CD4-positive, alpha-beta memory T cell (primary cell): ENCODE measurements at regions not wholly inside any gene's neighbourhood (a gene's known extent, or its start where the extent isn't known, plus 50 kb on each side); places are given as distances from the start of the nearest gene placed in this dataset.

Experiments
- CTCF ChIA-PET: fragments of 350-600 bp; sonication (Branson Sonifier 250); formaldehyde crosslinking; loops from one replicate; lab custom pipeline; 2021; ENCODE audit warnings: inconsistent platforms; ENCODE audit not compliant: partially characterized antibody; lab: Charles Lee
- POLR2A ChIA-PET: fragments of 350-600 bp; sonication (Branson Sonifier 250); formaldehyde crosslinking; loops from one replicate; lab custom pipeline; 2021; ENCODE audit not compliant: partially characterized antibody; lab: Charles Lee
- DNase-seq, 5 donors: peaks; one replicate each; pipeline versions ENCODE4 v3.0.0 to v3.0.0-alpha.2; 2020 to 2022; ENCODE audit warnings: mixed read lengths in 1 of 5
- H3K27ac ChIP-seq: one replicate; pipeline ENCODE4 v1.7.0; 2013; ENCODE audit warnings: low read depth, low read length
- H3K27me3 ChIP-seq: 2 replicates; pipeline ENCODE4 v1.7.0; 2013; ENCODE audit warnings: mild to moderate bottlenecking, low read length, moderate library complexity; ENCODE audit not compliant: insufficient read depth
- H3K36me3 ChIP-seq: 2 replicates; pipeline ENCODE4 v1.7.0; 2013; ENCODE audit warnings: mild to moderate bottlenecking, low read length, moderate library complexity; ENCODE audit not compliant: insufficient read depth
- H3K4me1 ChIP-seq: 2 replicates; pipeline ENCODE4 v1.7.0; 2013; ENCODE audit warnings: mild to moderate bottlenecking, low read length, moderate library complexity; ENCODE audit not compliant: insufficient read depth
- H3K4me3 ChIP-seq, 2 donors: one replicate each; pipeline ENCODE4 v1.7.0; 2013; ENCODE audit warnings: low read length in 2 of 2, mild to moderate bottlenecking in 1 of 2
- H3K9me3 ChIP-seq, 2 donors: one replicate each; pipeline ENCODE4 v1.7.0; 2013; ENCODE audit warnings: low read length in 2 of 2, control low read depth in 1 of 2; ENCODE audit not compliant: control insufficient read depth in 1 of 2
- H3K27ac Mint-ChIP-seq, 7 donors: one replicate each; pipeline ENCODE4 v1.8.0; 2020 to 2021; ENCODE audit warnings: mixed read lengths in 7 of 7, mild to moderate bottlenecking in 6 of 7, inconsistent platforms in 3 of 7, moderate library complexity in 3 of 7
- H3K27me3 Mint-ChIP-seq, 2 donors: one replicate each; pipeline ENCODE4 v1.8.0; 2020 to 2021; ENCODE audit warnings: mixed read lengths in 2 of 2
- H3K36me3 Mint-ChIP-seq, 2 donors: one replicate each; pipeline ENCODE4 v1.8.0; 2020 to 2021; ENCODE audit warnings: mixed read lengths in 2 of 2, inconsistent platforms in 1 of 2, mild to moderate bottlenecking in 1 of 2
- H3K4me1 Mint-ChIP-seq, 4 donors: one replicate each; pipeline ENCODE4 v1.8.0; 2020 to 2021; ENCODE audit warnings: mixed read lengths in 4 of 4, mild to moderate bottlenecking in 1 of 4
- H3K4me3 Mint-ChIP-seq, 8 donors: one replicate each; pipeline ENCODE4 v1.8.0; 2020 to 2021; ENCODE audit warnings: mixed read lengths in 8 of 8, mild to moderate bottlenecking in 7 of 8, moderate library complexity in 6 of 8, inconsistent platforms in 3 of 8
- H3K9me3 Mint-ChIP-seq, 8 donors: one replicate each; pipeline ENCODE4 v1.8.0; 2020 to 2021; ENCODE audit warnings: mixed read lengths in 8 of 8, mild to moderate bottlenecking in 5 of 8, inconsistent platforms in 3 of 8, moderate library complexity in 1 of 8
- intact Hi-C: fragments of 100-400 bp; cut with micrococcal nuclease; formaldehyde crosslinking; loops from one replicate; pipeline ENCODE4 v1.15.1; 2023

- Histone ChIP-seq H3K36me3 (no peaks in the 10 kb centered on the region), H3K27me3 (no peaks in the 10 kb centered on the region), H3K27ac (no peak overlapping the region), H3K9me3 (no peaks in the 10 kb centered on the region), H3K4me3 (no peak overlapping the region), H3K4me1 (no peaks in the 10 kb centered on the region)
- H3K9me3 Mint-ChIP-seq = no peaks in the 10 kb centered on the region
- ChIA-PET CTCF (no interaction called here), POLR2A (no interaction called here)
- intact Hi-C loops = no loop called here
- no peaks in the 10 kb centered on the region for H3K36me3 Mint-ChIP-seq
- no peak overlapping the region for H3K4me3 Mint-ChIP-seq
- no peaks in the 10 kb centered on the region for H3K4me1 Mint-ChIP-seq
- H3K27ac Mint-ChIP-seq = no peak overlapping the region
- no peak for DNase-seq
- H3K27me3 Mint-ChIP-seq = peaks cover 2 to 4% of the 10 kb centered on the region in 2 donors
Measured at GRCh38 chr16:54422159-54422558, 135.6 kb upstream of the IRX3 start.

GRCh38 chr16:54421220-54421619 is 134.6 kb upstream of the IRX3 start:
- H3K27ac ChIP-seq = no peak overlapping the region
- H3K36me3 Mint-ChIP-seq = no peaks in the 10 kb centered on the region
- H3K4me1 ChIP-seq = no peaks in the 10 kb centered on the region
- H3K4me1 Mint-ChIP-seq = no peaks in the 10 kb centered on the region
- H3K9me3 ChIP-seq = no peaks in the 10 kb centered on the region
- CTCF ChIA-PET = no interaction called here
- intact Hi-C loops = no loop called here
- H3K4me3 ChIP-seq = no peak overlapping the region
- peaks cover 2% of the 10 kb centered on the region in 2 donors for H3K27me3 Mint-ChIP-seq
- POLR2A ChIA-PET = no interaction called here
- no peaks in the 10 kb centered on the region for H3K36me3 ChIP-seq
- DNase-seq = no peak
- H3K27ac Mint-ChIP-seq = no peak overlapping the region
- H3K9me3 Mint-ChIP-seq = no peaks in the 10 kb centered on the region
- H3K4me3 Mint-ChIP-seq = no peak overlapping the region
- no peaks in the 10 kb centered on the region for H3K27me3 ChIP-seq

- H3K4me1 ChIP-seq = no peaks in the 10 kb centered on the region
- no peak overlapping the region for H3K27ac Mint-ChIP-seq
- CTCF ChIA-PET = no interaction called here
Measured at GRCh38 chr16:54418903-54419302, 132.3 kb upstream of the IRX3 start.

GRCh38 chr16:54417384-54417783 is 130.8 kb upstream of the IRX3 start:
- Histone ChIP-seq H3K4me1 (no peaks in the 10 kb centered on the region), H3K27ac (no peak overlapping the region), H3K36me3 (no peaks in the 10 kb centered on the region), H3K4me3 (no peak overlapping the region), H3K27me3 (no peaks in the 10 kb centered on the region), H3K9me3 (no peaks in the 10 kb centered on the region)
- no peaks in the 10 kb centered on the region for H3K4me1 Mint-ChIP-seq
- no peak overlapping the region for H3K27ac Mint-ChIP-seq
- no peaks in the 10 kb centered on the region for H3K9me3 Mint-ChIP-seq
- ChIA-PET CTCF (no interaction called here), POLR2A (no interaction called here)
- intact Hi-C loops = no loop called here
- peaks cover 0 to 3% of the 10 kb centered on the region in 2 donors for H3K27me3 Mint-ChIP-seq
- H3K36me3 Mint-ChIP-seq = no peaks in the 10 kb centered on the region
- DNase-seq = no peak
- H3K4me3 Mint-ChIP-seq = no peak overlapping the region

More at GRCh38 chr16:54418903-54419302, 132.3 kb upstream of the IRX3 start:
- Mint-ChIP-seq H3K4me3 (no peak overlapping the region), H3K9me3 (no peaks in the 10 kb centered on the region), H3K27me3 (peaks cover 0 to 1% of the 10 kb centered on the region in 2 donors), H3K4me1 (no peaks in the 10 kb centered on the region), H3K36me3 (no peaks in the 10 kb centered on the region)
- no peak for DNase-seq
- intact Hi-C loops = no loop called here
- no peak overlapping the region for H3K27ac ChIP-seq
- no peak overlapping the region for H3K4me3 ChIP-seq
- no peaks in the 10 kb centered on the region for H3K36me3 ChIP-seq
- H3K27me3 ChIP-seq = no peaks in the 10 kb centered on the region
- POLR2A ChIA-PET = no interaction called here
- H3K9me3 ChIP-seq = no peaks in the 10 kb centered on the region

- POLR2A ChIA-PET = no interaction called here
- H3K36me3 Mint-ChIP-seq = no peaks in the 10 kb centered on the region
Measured at GRCh38 chr16:54414671-54415070, 128.1 kb upstream of the IRX3 start.

GRCh38 chr16:54412777-54413455 is 126.3 kb upstream of the IRX3 start:
- ChIA-PET CTCF (no interaction called here), POLR2A (no interaction called here)
- Mint-ChIP-seq H3K27ac (no peak overlapping the region), H3K27me3 (peaks cover 3 to 9% of the 10 kb centered on the region in 2 donors), H3K4me1 (peaks cover 0 to 3% (median 0%) of the 10 kb centered on the region in 4 donors), H3K4me3 (no peak overlapping the region), H3K9me3 (no peaks in the 10 kb centered on the region), H3K36me3 (no peaks in the 10 kb centered on the region)
- intact Hi-C loops = no loop called here
- no peaks in the 10 kb centered on the region for H3K36me3 ChIP-seq
- no peaks in the 10 kb centered on the region for H3K27me3 ChIP-seq
- H3K4me3 ChIP-seq = no peak overlapping the region
- no peaks in the 10 kb centered on the region for H3K9me3 ChIP-seq
- H3K27ac ChIP-seq = no peak overlapping the region
- DNase-seq = no peak
- no peaks in the 10 kb centered on the region for H3K4me1 ChIP-seq

More at GRCh38 chr16:54414671-54415070, 128.1 kb upstream of the IRX3 start:
- DNase-seq = no peak
- Mint-ChIP-seq H3K4me1 (peaks cover 0 to 3% (median 0%) of the 10 kb centered on the region in 4 donors), H3K27me3 (peaks cover 3 to 9% of the 10 kb centered on the region in 2 donors), H3K27ac (no peak overlapping the region), H3K4me3 (no peak overlapping the region), H3K9me3 (no peaks in the 10 kb centered on the region)
- Histone ChIP-seq H3K36me3 (no peaks in the 10 kb centered on the region), H3K4me3 (no peak overlapping the region), H3K9me3 (no peaks in the 10 kb centered on the region), H3K27ac (no peak overlapping the region), H3K27me3 (no peaks in the 10 kb centered on the region), H3K4me1 (no peaks in the 10 kb centered on the region)
- CTCF ChIA-PET = no interaction called here
- intact Hi-C loops = no loop called here

- ChIA-PET POLR2A (no interaction called here), CTCF (no interaction called here)
- Histone ChIP-seq H3K36me3 (no peaks in the 10 kb centered on the region), H3K27ac (no peak overlapping the region), H3K4me1 (no peaks in the 10 kb centered on the region), H3K4me3 (no peak overlapping the region), H3K27me3 (no peaks in the 10 kb centered on the region), H3K9me3 (no peaks in the 10 kb centered on the region)
- Mint-ChIP-seq H3K9me3 (peaks cover 0 to 2% (median 0%) of the 10 kb centered on the region in 8 donors), H3K27ac (no peak overlapping the region), H3K4me1 (peaks cover 0 to 3% (median 0%) of the 10 kb centered on the region in 4 donors), H3K4me3 (no peak overlapping the region), H3K27me3 (peaks cover 3 to 9% of the 10 kb centered on the region in 2 donors), H3K36me3 (no peaks in the 10 kb centered on the region)
- intact Hi-C loops = no loop called here
- DNase-seq = no peak
Measured at GRCh38 chr16:54412037-54412436, 125.5 kb upstream of the IRX3 start.
